GM21528 (cell line): ENCODE measurements at regions not wholly inside any gene's neighbourhood (a gene's known extent, or its start where the extent isn't known, plus 50 kb on each side); places are given as distances from the start of the nearest gene placed in this dataset.

ENCODE experiments used
- ATAC-seq: cut with Tn5 transposase; IDR thresholded peaks from one replicate; pipeline ENCODE4 v1.9.1; 2021; ENCODE audit warnings: mild to moderate bottlenecking, moderate library complexity; ENCODE audit not compliant: unreplicated experiment, low FRiP score

GRCh38 chr2:65869296-65869695, 436.9 kb upstream of the SPRED2 start:
- ATAC-seq, result no peak

- no peak for ATAC-seq
Measured at GRCh38 chr2:65868177-65868576, 435.8 kb upstream of the SPRED2 start.

DNA sequence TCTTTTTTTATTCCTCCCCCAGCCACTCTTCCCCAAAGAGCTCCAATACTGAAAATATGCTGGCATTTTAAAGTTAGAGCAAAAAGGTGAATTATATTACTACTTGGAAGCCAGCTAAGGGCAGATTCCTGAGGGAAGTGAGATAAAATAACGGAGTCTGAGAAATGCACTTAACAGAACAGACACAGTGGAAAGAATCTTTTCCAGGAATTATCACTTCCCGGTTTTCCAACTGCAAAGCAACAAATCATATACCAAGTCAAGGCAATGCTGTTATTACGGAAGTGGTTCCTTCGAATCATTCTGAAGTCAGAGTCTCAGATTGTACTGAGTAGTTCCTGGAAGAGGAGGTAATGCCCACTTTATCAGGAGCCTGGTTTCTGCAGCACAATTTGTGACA, 435.0 kb upstream of the SPRED2 start:
- no peak for ATAC-seq

GRCh38 chr2:65866148-65866547, 433.7 kb upstream of the SPRED2 start:
- ATAC-seq, result no peak

DNA sequence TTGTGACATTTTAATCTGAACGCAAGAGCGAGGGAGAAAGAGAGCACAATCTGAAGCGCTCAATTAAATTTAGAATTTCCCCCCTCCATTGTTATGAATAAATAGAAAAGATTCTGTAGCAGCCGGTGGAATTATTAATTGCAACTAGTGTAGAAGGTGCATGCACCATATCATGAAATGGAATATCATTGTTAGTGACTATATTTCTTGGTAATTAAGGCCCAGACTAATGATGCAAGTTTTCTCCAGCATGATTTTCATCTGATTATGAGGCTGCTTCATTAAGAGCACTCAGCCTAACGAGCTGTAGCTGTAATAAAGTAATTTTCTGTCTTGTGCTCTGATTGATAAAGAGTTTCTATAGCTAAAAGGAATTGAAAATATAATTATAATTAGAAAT, 432.2 kb upstream of the SPRED2 start:
- no peak for ATAC-seq

DNA sequence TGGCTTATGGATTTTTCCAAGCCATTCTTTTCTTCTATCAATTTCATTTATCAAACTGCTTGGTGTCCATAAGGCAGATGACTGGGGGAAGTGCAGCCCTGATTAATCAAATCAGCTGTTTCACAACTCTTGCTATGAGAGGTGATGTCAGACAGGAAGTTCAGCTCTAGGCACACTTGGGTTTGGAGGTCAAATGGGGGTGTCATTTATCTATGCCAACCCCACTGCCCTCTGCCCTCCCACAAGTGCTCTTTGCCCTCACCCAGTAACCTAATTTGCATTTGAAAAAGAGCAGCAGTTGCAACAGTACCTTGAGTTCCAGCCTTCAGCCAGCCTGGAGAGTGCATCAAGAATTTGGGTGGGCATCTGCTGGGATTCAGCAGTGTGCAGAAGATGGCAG, 431.3 kb upstream of the SPRED2 start:
- no peak for ATAC-seq

- ATAC-seq, result no peak
Measured at GRCh38 chr2:65856928-65857327, 424.5 kb upstream of the SPRED2 start.

DNA sequence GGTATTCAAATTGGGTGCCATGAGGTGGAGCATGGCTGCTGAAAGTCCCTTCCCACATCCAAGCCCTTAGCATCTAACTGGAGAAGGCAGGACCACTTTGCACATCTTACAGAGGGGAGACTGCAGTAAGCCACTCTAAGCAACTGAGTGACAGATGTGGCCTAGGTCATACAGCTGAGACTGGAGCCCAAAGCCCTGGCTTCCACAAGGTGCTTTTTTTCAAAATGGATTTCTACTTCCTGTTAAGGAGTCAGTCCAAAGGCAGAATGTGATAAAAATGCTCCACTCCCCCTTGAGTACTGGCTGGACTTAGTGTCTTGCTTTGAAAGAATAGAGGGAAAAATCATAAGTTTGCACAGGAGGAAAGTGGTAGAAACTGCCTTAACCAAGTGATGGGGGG, 424.0 kb upstream of the SPRED2 start:
- no peak for ATAC-seq

- ATAC-seq, result no peak
Measured at GRCh38 chr2:65850695-65851094, 418.3 kb upstream of the SPRED2 start.

DNA sequence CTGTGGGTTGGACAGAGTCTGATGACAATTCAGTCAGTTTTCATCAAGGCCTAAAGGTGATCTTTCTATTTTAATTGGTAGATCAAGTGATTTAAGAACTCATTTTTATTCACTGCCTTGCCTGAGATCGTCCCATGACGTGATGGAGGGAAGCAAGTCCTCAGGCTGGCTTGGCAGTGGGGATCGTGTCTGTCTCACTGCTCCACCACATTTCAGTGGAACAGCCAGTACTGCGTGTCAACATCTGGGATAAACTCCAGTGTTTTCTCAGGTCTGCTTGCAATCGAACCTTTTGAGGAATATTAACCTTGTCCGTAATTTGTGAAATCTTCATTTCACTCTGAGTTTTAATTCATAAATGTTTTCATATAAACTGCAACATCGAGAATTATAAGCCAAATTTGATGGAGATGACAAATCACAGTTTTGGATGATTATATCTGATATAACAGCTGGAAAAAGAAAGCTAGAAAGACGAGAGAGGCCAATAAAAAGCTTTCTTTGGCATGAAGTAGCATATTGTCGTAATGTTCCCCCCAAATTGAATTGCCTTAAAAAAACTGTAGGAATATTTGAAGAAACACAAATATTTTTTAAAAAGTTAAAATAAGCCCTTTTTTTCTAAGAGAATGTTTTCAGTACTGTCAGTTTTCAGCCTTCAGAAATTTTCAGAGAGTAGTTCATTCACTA, 414.7 kb upstream of the SPRED2 start:
- ATAC-seq, result no peak

DNA sequence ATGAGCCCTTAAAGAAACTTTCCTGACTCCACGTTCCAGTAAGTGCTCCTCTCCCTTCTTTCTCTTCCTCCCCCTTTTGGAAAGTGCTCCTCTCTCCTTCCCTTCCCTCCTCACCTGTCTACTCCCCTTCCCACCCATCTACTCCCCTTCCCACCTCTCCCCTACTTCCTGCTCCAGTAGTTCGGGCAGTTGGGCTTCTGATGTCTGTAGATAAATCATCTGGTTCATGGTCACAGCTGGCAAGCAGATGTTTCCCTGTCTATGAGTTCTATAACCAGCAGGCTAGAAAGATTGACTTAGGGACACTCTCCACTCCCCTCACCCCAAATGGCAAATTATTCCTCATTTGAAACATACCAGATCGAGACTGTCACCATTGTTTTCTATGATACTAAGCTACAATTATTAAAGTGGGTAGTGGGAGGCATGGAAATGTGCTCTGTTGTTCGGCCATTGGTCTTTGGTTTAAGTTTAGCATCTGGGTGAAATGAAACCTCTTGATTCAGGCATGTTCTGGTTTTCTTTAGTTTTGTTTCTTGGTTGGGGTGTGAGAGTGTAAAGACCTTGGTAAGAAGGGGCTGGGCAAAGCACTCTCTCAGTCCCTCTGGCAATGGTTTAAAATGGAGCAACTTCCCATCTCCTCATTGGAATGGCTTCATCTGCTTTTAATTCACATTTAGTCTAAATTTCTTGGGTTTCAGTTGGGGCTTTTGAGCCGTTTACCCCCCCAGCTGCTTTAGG, 413.2 kb upstream of the SPRED2 start:
- no peak for ATAC-seq

DNA sequence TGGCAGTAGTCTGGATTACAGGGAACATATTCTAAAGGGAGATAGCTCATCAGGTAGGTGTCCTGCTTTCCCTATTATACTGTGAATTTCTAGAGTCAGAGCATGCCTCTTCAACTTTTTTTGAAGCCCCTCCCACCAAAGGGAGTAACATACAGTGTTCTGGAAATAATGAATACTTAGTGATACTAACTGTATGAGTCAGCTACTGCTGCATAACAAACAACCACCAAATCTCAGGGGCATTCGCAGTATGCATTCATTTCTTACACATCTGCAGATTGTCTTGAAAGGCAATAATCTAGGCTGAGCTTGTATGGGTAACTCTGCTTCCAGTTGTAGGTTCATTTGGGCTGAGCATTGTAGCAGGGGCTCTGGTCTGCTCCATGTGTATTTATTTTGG, 409.7 kb upstream of the SPRED2 start:
- ATAC-seq, result no peak

- ATAC-seq, result no peak
Measured at GRCh38 chr2:65835975-65836549, 403.7 kb upstream of the SPRED2 start.

DNA sequence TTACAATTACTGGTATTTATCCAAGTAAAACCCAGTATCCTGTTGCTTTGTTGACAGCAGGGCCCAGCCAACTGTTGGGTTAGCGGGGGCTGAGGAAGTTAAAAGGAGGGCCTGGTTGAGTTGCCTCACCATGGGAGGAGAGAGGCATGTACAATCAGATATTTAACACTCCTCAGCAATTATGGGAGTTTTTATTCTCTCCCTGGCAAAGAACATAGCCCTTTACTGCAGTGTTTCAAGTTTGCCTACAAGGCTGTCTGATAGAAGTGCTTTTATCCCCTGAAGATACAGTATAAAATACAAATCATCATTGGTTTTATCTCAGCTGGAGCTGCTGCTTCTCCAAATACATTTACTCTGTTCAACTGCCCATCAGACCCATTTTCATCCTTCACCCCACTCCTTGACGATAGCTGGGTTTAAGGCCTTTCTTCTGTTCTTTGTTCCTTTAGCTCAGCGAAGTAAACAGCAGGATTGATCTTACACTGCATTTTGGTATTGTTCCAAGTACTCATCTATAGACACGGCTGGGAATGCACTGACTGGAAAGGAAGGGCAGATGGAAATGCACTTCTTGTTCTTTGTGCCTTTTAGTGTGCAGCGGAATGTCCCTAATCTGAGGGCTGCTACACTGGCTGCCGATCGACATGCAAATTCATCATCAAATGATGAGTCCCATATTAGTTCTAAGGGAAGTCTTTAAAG, 402.5 kb upstream of the SPRED2 start:
- no peak for ATAC-seq

GRCh38 chr2:65834062-65834461, 401.7 kb upstream of the SPRED2 start:
- no peak for ATAC-seq

DNA sequence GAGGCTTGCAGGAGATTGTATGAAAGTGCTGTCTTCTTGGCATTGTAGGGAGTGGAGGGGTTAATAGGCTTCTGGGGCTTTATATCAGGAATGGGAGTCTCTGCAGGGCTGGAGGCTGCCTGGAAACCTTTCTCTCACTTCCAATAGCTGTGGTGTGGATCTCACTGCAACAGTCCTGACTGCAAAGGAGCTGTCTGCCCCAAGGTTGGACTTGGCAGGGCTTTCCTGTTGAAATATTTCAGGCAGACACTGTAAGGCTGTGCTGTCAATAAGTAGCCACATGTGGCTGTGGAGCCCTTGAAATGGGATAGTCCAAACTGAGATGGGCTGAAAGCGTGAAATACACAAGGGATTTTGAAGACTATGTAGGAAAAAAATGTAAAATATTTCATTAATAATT, 399.1 kb upstream of the SPRED2 start:
- ATAC-seq, result no peak

- ATAC-seq, result no peak
Measured at GRCh38 chr2:65826567-65826966, 394.2 kb upstream of the SPRED2 start.

DNA sequence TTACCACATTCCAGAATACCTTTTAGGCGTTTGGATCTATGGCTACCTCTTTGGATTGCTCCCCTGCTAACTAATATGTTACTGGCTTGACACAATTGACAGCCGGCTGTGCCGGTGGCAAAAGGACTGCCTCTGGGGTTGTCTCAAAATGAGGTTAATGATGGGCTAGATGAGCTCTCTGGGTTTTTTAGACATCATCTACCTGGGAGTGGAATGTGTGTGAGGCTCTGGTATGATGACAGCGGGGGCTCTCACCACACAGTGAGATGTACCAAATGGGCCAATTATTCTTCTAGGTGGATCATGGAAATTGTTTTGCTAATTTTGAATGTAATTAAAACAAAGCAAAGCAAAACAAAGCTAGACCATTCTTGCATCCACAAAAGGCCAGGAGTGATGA, 391.1 kb upstream of the SPRED2 start:
- ATAC-seq, result no peak

GRCh38 chr2:65820454-65820853, 388.1 kb upstream of the SPRED2 start:
- ATAC-seq, result no peak

DNA sequence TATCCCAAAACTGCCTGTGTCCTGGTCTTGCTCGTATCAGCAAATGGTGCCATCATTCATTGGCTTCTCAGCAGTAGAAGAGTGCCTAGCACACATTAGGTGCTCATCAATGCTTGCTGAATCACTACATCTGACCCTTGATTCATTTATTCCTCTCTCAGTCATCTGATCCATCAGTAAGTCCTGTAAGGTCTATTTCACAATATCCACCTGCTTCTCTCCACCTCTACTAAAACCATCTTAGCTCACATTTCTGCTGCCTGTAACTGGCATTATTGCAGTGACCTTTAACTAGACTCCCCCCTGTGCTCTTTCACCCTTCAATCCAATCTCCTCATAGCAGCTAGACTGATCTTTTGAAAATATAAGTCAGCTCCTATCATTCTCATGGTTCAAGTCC, 387.6 kb upstream of the SPRED2 start:
- ATAC-seq, result no peak

GRCh38 chr2:65818873-65819451, 386.6 kb upstream of the SPRED2 start:
- ATAC-seq, result no peak
